RKO (cell line): ENCODE measurements at regions not wholly inside any gene's neighbourhood (a gene's known extent, or its start where the extent isn't known, plus 50 kb on each side); places are given as distances from the start of the nearest gene placed in this dataset.
"Not testable (repeated sequence)": the region's sequence is repeated elsewhere in the genome, so short reads cannot be mapped to it uniquely, and the experiment has no call there.

Experiments used
- DNase-seq: peaks from one replicate; pipeline ENCODE4 v3.0.0-alpha.2; 2016; ENCODE audit warnings: low spot score

- DNase-seq: peak; percentile 69
These were observed 51.9 kb upstream of the ROPN1B start for GRCh38 chr3:125917020-125917549.

GRCh38 chr3:125918024-125918423 lies 51.0 kb upstream of the ROPN1B start:
- not testable (repeated sequence) for DNase-seq

GRCh38 chr3:125918451-125918850 lies 50.5 kb upstream of the ROPN1B start:
- DNase-seq: not testable (repeated sequence)

GRCh38 chr3:125918866-125919265 lies 50.1 kb upstream of the ROPN1B start:
- DNase-seq: not testable (repeated sequence)
